DND-41 (cell line): ENCODE measurements at regions not wholly inside any gene's neighbourhood (a gene's known extent, or its start where the extent isn't known, plus 50 kb on each side); places are given as distances from the start of the nearest gene placed in this dataset.
"Not testable (repeated sequence)": the region's sequence is repeated elsewhere in the genome, so short reads cannot be mapped to it uniquely, and the experiment has no call there.

Experiments
- ATAC-seq: fragments of 200-7000 bp; cut with Tn5 transposase; 3 replicates; pipeline ENCODE4 v1.9.1; 2021; ENCODE audit warnings: low read depth; ENCODE audit not compliant: insufficient read depth
- DNase-seq: peaks from one replicate; pipeline ENCODE4 v3.0.0-alpha.2; 2020
- H2AFZ ChIP-seq: 2 replicates; pipeline ENCODE4 v1.6.0; 2012; ENCODE audit warnings: low read depth, low read length
- H3K27ac ChIP-seq: 2 replicates; pipeline ENCODE4 v1.5.1; 2012; ENCODE audit warnings: low read length, inconsistent platforms
- H3K27me3 ChIP-seq: fragments of 200-600 bp; sonication (generic); 2 replicates; pipeline ENCODE4 v1.6.0; 2012; ENCODE audit warnings: low read length, mild to moderate bottlenecking, inconsistent platforms; ENCODE audit not compliant: insufficient read depth, poor library complexity
- H3K36me3 ChIP-seq: 2 replicates; pipeline ENCODE4 v1.5.1; 2012; ENCODE audit warnings: low read length, inconsistent platforms; ENCODE audit not compliant: insufficient read depth
- H3K4me1 ChIP-seq: 2 replicates; pipeline ENCODE4 v1.5.1; 2012; ENCODE audit warnings: mild to moderate bottlenecking, low read length; ENCODE audit not compliant: insufficient read depth
- H3K4me2 ChIP-seq: 2 replicates; pipeline ENCODE4 v1.6.0; 2012; ENCODE audit warnings: mild to moderate bottlenecking, moderate library complexity, low read length, inconsistent platforms; ENCODE audit not compliant: insufficient read depth
- H3K4me3 ChIP-seq, 2 experiments: fragments of 200-600 bp in 1 of 2; shearing (Covaris generic) in 1 of 2; 2 replicates each; pipeline ENCODE4 v1.5.1; 2012 to 2016; ENCODE audit warnings: inconsistent platforms in 2 of 2, low read length in 2 of 2, mild to moderate bottlenecking in 2 of 2, low read depth in 1 of 2, moderate library complexity in 1 of 2
- H3K79me2 ChIP-seq: 2 replicates; pipeline ENCODE4 v1.6.0; 2012; ENCODE audit warnings: low read length, inconsistent platforms; ENCODE audit not compliant: insufficient read depth
- H3K9ac ChIP-seq: 2 replicates; pipeline ENCODE4 v1.6.0; 2012; ENCODE audit warnings: low read depth, mild to moderate bottlenecking, inconsistent platforms, low read length, moderate library complexity
- H3K9me3 ChIP-seq: 2 replicates; pipeline ENCODE4 v1.5.1; 2012; ENCODE audit warnings: low read length, moderate library complexity, mild to moderate bottlenecking, inconsistent platforms; ENCODE audit not compliant: insufficient read depth, severe bottlenecking
- H4K20me1 ChIP-seq: 2 replicates; pipeline ENCODE4 v1.6.0; 2012; ENCODE audit warnings: low read length; ENCODE audit not compliant: insufficient read depth
- EZH2 ChIP-seq: IDR thresholded peaks from 3 replicates; pipeline ENCODE4 v1.6.1; 2012; ENCODE audit warnings: borderline replicate concordance, low read depth, mild to moderate bottlenecking, moderate library complexity, low read length, inconsistent platforms; ENCODE audit not compliant: severe bottlenecking
- TF ChIP-seq, protein P1 (sequence below): IDR thresholded peaks from 2 replicates; pipeline ENCODE4 v1.5.1; 2012; ENCODE audit warnings: borderline replicate concordance, low read length, moderate library complexity, mild to moderate bottlenecking; ENCODE audit not compliant: poor library complexity, severe bottlenecking; ENCODE audit errors: extremely low read depth

DNA sequence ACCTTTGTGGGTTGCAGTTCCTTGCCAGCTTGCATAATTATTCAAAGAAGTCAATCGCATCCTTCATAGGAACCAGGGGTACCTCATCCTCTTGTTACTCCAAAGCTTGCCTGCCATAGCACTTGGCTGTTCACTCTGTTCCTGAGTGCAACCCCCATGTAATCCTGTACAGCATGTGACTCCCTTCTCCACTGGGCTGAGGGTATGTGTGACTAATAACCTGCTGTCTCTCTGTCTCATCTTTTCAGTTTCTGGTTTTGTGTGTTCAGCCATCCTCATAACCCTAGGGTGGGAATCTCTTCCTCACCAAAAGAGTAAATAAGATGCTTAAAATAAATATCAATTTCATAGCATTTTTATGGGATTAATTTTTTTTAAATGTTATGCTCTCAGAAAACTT lies 351.9 kb downstream of the S1PR1 start:
- H4K20me1 ChIP-seq, result no peaks in the 10 kb centered on the region
- H3K4me2 ChIP-seq, result no peak overlapping the region
- H3K27ac ChIP-seq, result no peak overlapping the region
- H3K36me3 ChIP-seq, result no peaks in the 10 kb centered on the region
- H3K27me3 ChIP-seq, result no peaks in the 10 kb centered on the region
- TF ChIP-seq, protein P1, sequence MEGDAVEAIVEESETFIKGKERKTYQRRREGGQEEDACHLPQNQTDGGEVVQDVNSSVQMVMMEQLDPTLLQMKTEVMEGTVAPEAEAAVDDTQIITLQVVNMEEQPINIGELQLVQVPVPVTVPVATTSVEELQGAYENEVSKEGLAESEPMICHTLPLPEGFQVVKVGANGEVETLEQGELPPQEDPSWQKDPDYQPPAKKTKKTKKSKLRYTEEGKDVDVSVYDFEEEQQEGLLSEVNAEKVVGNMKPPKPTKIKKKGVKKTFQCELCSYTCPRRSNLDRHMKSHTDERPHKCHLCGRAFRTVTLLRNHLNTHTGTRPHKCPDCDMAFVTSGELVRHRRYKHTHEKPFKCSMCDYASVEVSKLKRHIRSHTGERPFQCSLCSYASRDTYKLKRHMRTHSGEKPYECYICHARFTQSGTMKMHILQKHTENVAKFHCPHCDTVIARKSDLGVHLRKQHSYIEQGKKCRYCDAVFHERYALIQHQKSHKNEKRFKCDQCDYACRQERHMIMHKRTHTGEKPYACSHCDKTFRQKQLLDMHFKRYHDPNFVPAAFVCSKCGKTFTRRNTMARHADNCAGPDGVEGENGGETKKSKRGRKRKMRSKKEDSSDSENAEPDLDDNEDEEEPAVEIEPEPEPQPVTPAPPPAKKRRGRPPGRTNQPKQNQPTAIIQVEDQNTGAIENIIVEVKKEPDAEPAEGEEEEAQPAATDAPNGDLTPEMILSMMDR, result no peak
- no peak for TF ChIP-seq EZH2
- ATAC-seq (no peak), DNase-seq (no peak)
- H3K4me1 ChIP-seq, result no peaks in the 10 kb centered on the region
- H3K4me3 ChIP-seq, result no peak overlapping the region
- H3K9me3 ChIP-seq, result no peaks in the 10 kb centered on the region
- H3K9ac ChIP-seq, result no peak overlapping the region
- no peaks in the 10 kb centered on the region for H3K79me2 ChIP-seq
- H2AFZ ChIP-seq, result no peak overlapping the region

DNA sequence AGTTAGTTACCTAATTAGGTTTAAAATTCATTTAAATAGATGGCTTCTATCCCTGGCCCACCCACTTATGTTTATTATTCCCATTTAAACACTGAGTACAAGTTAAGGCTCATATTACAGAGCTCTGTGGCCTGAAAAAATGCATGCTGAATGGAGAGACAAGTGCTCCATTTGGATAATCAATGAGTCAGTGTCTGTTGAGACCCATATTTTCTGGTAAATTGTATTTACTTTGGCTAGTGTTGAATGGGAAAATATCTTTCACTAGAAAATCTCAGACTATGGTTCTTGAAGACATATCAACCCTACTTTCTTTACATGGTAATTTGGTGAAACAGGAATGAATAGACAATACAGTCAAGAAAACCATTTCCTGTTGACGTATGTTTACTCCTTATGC lies 356.0 kb downstream of the S1PR1 start:
- TF ChIP-seq, protein P1, result no peak
- TF ChIP-seq EZH2, result no peak
- no peak for ATAC-seq
- DNase-seq, result no peak
- H3K4me3 ChIP-seq, result no peak overlapping the region
- H3K27ac ChIP-seq, result no peak overlapping the region
- H2AFZ ChIP-seq, result no peak overlapping the region
- no peaks in the 10 kb centered on the region for H3K79me2 ChIP-seq
- no peaks in the 10 kb centered on the region for H3K36me3 ChIP-seq
- H3K9me3 ChIP-seq, result no peaks in the 10 kb centered on the region
- H3K4me1 ChIP-seq, result no peaks in the 10 kb centered on the region
- no peak overlapping the region for H3K4me2 ChIP-seq
- H3K27me3 ChIP-seq, result no peaks in the 10 kb centered on the region
- H3K9ac ChIP-seq, result no peak overlapping the region
- H4K20me1 ChIP-seq, result no peaks in the 10 kb centered on the region

DNA sequence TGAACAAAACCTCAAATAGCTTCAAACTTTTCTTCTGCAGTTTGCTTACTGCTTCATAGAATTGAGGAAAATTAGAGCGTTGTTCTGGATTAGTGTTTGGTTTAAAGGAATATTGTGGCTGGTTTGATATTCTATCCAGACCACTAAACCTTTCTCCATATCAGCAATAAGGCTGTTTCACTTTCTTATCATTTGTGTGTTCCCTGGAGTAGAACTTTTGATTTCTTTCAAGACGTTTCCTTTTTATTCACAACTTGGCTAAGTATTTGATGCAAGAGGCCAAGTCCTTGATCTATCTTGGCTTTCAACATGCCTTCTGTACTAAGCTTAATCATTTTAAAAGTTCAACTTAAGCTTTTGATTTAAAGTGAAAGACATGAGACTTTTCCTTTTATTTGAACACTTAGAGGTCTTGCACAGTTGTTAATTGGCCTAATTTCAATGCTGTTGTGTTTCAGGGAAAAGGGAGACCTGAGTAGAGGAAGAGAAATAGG lies 359.1 kb downstream of the S1PR1 start:
- H3K4me2 ChIP-seq, result no peak overlapping the region
- no peaks in the 10 kb centered on the region for H3K9me3 ChIP-seq
- no peaks in the 10 kb centered on the region for H4K20me1 ChIP-seq
- H3K27ac ChIP-seq, result no peak overlapping the region
- TF ChIP-seq EZH2, result no peak
- TF ChIP-seq, protein P1, result no peak
- H2AFZ ChIP-seq, result no peak overlapping the region
- ATAC-seq (no peak), DNase-seq (no peak)
- H3K36me3 ChIP-seq, result no peaks in the 10 kb centered on the region
- H3K4me3 ChIP-seq, result no peak overlapping the region
- H3K79me2 ChIP-seq, result no peaks in the 10 kb centered on the region
- no peaks in the 10 kb centered on the region for H3K27me3 ChIP-seq
- H3K9ac ChIP-seq, result no peak overlapping the region
- no peaks in the 10 kb centered on the region for H3K4me1 ChIP-seq

DNA sequence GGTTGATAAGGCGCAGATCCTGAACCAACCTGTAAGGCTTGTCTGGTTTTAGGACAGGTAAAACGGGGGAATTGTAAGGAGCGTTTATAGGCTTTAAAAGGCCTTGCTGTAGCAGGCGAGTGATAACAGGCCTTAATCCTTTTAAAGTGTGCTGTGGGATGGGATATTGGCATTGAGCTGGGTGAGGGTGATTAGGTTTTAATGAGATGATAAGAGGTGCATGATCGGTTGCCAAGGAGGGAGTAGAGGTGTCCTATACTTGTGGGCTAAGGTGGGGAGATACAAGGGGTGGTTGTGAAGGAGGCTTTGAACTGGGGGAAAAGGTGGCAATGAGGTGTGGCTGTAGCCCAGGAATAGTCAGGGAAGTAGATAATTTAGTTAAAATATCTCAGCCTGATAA lies 363.8 kb downstream of the S1PR1 start:
- not testable (repeated sequence) for H3K9me3 ChIP-seq

More for the DNA sequence above, 363.8 kb downstream of the S1PR1 start:
- not testable (repeated sequence) for H3K27me3 ChIP-seq, H3K36me3 ChIP-seq, H3K4me2 ChIP-seq, H3K27ac ChIP-seq, H4K20me1 ChIP-seq, H2AFZ ChIP-seq, H3K4me3 ChIP-seq, DNase-seq, H3K4me1 ChIP-seq, H3K9ac ChIP-seq, H3K79me2 ChIP-seq, ATAC-seq
